SK-N-MC (cell line): ENCODE measurements at regions not wholly inside any gene's neighbourhood (a gene's known extent, or its start where the extent isn't known, plus 50 kb on each side); places are given as distances from the start of the nearest gene placed in this dataset.

Source experiments
- EZH2 ChIP-seq: fragments of 200-600 bp; sonication (generic); IDR thresholded peaks from one replicate; pipeline ENCODE4 v1.6.1; 2017; ENCODE audit warnings: antibody characterized with exemption
- FOXP2 ChIP-seq: optimal IDR thresholded peaks from 2 replicates; pipeline ENCODE3; 2011; ENCODE audit warnings: mild to moderate bottlenecking, moderate library complexity; ENCODE audit not compliant: insufficient read depth; ENCODE audit errors: extremely low read length, control extremely low read depth
- POLR2AphosphoS5 ChIP-seq: IDR thresholded peaks from 2 replicates; pipeline ENCODE4 v1.6.1; 2012; ENCODE audit warnings: mild to moderate bottlenecking, low read depth, low read length, borderline replicate concordance

- no peak for TF ChIP-seq EZH2
- no peak for TF ChIP-seq POLR2AphosphoS5
- TF ChIP-seq FOXP2, result no peak
Observed at GRCh38 chr1:184888505-184888904, 85.8 kb downstream of the NIBAN1 start.
